Transverse colon (tissue), 4 donors: ENCODE measurements at regions not wholly inside any gene's neighbourhood (a gene's known extent, or its start where the extent isn't known, plus 50 kb on each side); places are given as distances from the start of the nearest gene placed in this dataset.

ENCODE experiments used
- EP300 ChIP-seq: sonication (generic); formaldehyde crosslinking; IDR thresholded peaks from one replicate; pipeline ENCODE4 v1.6.1; 2017; ENCODE audit warnings: antibody characterized with exemption, low read depth
- POLR2A ChIP-seq: fragments of 450-650 bp; IDR thresholded peaks from one replicate; pipeline ENCODE4 v1.6.1; 2016; ENCODE audit warnings: antibody characterized with exemption, mild to moderate bottlenecking, moderate library complexity
- POLR2AphosphoS5 ChIP-seq, 3 donors: sonication (generic); formaldehyde crosslinking; IDR thresholded peaks; one replicate each; pipeline ENCODE4 v1.6.1; 2016; ENCODE audit warnings: antibody characterized with exemption in 3 of 3
- TF ChIP-seq, protein P1 (sequence below), 5 experiments: fragments of 200-600 bp in 3 of 5; fragments of 450-650 bp in 2 of 5; sonication (generic) in 3 of 5; IDR thresholded peaks; 1 replicate in 2 of 5; 2 replicates in 3 of 5; pipeline ENCODE4 v1.5.1; 2016 to 2017; ENCODE audit warnings: antibody characterized with exemption in 5 of 5, inconsistent platforms in 3 of 5, mild to moderate bottlenecking in 2 of 5, moderate library complexity in 1 of 5

GRCh38 chr1:29597861-29598260, 361.5 kb downstream of the PTPRU start:
- TF ChIP-seq, protein P1, sequence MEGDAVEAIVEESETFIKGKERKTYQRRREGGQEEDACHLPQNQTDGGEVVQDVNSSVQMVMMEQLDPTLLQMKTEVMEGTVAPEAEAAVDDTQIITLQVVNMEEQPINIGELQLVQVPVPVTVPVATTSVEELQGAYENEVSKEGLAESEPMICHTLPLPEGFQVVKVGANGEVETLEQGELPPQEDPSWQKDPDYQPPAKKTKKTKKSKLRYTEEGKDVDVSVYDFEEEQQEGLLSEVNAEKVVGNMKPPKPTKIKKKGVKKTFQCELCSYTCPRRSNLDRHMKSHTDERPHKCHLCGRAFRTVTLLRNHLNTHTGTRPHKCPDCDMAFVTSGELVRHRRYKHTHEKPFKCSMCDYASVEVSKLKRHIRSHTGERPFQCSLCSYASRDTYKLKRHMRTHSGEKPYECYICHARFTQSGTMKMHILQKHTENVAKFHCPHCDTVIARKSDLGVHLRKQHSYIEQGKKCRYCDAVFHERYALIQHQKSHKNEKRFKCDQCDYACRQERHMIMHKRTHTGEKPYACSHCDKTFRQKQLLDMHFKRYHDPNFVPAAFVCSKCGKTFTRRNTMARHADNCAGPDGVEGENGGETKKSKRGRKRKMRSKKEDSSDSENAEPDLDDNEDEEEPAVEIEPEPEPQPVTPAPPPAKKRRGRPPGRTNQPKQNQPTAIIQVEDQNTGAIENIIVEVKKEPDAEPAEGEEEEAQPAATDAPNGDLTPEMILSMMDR (IDR thresholded peaks at IDR 0.05): no peak
- TF ChIP-seq EP300 (no peak), POLR2AphosphoS5 (IDR thresholded peaks at IDR 0.05) (no peak), POLR2A (no peak)
